ENCODE measurements at regions not wholly inside any gene's neighbourhood (a gene's known extent, or its start where the extent isn't known, plus 50 kb on each side); places are given as distances from the start of the nearest gene placed in this dataset.

DNA sequence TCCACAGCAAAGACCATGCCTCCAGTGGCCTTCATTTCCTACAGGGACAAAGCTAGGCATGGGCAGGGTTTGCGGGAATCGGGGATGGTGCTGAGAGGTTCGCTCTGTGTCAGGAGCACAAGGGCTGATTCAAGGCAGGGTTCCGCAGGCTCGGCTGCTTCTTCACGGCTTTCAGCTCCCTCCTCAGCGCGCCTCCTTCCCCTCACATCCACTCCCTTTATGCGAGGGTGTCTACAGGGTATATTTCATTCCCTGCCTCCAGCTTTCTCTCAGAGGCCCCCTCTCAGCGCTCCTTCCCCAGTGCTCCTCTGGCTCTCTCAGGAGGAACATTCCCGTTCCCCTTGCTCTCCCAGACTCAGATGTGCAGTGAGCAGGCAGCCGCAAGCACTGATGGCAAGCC is 78.7 kb upstream of the ASB18 start:
- intact Hi-C loops (cut with DNase I): loop anchor here (10.0 kb wide), 1 partner anchor 568 kb away; no protein-coding TSS in a partner anchor
- H3K27me3 ChIP-seq (replicated peaks; ENCODE audit: insufficient read depth): no peaks in the 10 kb centered on the region
- no peak overlapping the region for H3K27ac ChIP-seq
- H3K9me3 ChIP-seq: no peaks in the 10 kb centered on the region
- TF ChIP-seq, protein P1, sequence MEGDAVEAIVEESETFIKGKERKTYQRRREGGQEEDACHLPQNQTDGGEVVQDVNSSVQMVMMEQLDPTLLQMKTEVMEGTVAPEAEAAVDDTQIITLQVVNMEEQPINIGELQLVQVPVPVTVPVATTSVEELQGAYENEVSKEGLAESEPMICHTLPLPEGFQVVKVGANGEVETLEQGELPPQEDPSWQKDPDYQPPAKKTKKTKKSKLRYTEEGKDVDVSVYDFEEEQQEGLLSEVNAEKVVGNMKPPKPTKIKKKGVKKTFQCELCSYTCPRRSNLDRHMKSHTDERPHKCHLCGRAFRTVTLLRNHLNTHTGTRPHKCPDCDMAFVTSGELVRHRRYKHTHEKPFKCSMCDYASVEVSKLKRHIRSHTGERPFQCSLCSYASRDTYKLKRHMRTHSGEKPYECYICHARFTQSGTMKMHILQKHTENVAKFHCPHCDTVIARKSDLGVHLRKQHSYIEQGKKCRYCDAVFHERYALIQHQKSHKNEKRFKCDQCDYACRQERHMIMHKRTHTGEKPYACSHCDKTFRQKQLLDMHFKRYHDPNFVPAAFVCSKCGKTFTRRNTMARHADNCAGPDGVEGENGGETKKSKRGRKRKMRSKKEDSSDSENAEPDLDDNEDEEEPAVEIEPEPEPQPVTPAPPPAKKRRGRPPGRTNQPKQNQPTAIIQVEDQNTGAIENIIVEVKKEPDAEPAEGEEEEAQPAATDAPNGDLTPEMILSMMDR (IDR thresholded peaks at IDR 0.05): no peak
- no peaks in the 10 kb centered on the region for H3K36me3 ChIP-seq
- no peak for DNase-seq (ENCODE audit: low spot score)
- no peaks in the 10 kb centered on the region for H3K4me1 ChIP-seq (replicated peaks)
- H3K4me3 ChIP-seq: no peak overlapping the region
- 95% methylated on average over 12 of the region's 12 CpGs for WGBS

DNA sequence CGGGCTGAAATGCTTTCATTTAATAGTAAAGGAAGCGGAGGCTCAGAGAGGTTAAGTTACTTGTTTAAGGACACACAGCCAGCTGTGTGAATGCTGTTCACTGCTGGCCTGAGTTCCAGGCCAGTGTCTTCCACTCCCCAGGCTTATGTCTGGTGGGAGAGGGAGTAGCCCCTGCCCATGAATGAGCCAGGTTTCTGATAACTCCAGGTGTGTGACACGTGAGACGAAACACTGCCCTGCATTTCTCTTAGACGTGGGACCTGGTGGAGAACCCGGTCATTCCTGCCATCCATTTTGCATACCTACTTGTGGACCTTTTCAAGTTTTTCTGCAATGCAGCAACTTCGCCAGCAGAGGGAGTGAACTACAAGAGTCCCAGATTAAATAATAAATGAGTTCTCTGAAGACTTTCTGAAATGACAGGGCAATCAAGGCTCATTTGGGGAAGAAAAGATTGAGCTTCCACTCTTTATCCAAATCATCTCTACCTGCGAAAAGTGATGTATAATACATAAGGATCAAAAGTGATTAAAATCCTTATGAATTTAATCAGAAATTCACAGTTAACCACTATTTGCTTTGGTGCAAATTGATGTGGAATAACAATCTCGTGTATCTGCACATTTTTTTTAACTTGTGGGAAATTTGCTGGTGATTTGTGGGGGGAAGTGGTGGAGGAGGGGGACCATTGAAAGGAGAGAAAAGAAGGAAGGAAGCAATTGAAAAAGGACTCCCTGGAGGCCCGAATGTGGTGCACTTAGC is 79.4 kb upstream of the ASB18 start:
- Histone ChIP-seq H3K27me3 (replicated peaks; ENCODE audit: insufficient read depth) (no peaks in the 10 kb centered on the region), H3K4me3 (no peak overlapping the region), H3K36me3 (no peaks in the 10 kb centered on the region), H3K27ac (no peak overlapping the region), H3K4me1 (replicated peaks) (no peaks in the 10 kb centered on the region), H3K9me3 (no peaks in the 10 kb centered on the region)
- no peak for TF ChIP-seq POLR2AphosphoS5 (IDR thresholded peaks at IDR 0.05)
- TF ChIP-seq, protein P1 (IDR thresholded peaks at IDR 0.05): peak in 3 of 4 experiments; percentile 70 to 80 (median 78)
- WGBS: 47% methylated on average over 10 of the region's 10 CpGs
- peak; percentile 54 for DNase-seq (ENCODE audit: low spot score)
- intact Hi-C loops (cut with DNase I): loop anchor here (10.0 kb wide), 1 partner anchor 569 kb away; no protein-coding TSS in a partner anchor

DNA sequence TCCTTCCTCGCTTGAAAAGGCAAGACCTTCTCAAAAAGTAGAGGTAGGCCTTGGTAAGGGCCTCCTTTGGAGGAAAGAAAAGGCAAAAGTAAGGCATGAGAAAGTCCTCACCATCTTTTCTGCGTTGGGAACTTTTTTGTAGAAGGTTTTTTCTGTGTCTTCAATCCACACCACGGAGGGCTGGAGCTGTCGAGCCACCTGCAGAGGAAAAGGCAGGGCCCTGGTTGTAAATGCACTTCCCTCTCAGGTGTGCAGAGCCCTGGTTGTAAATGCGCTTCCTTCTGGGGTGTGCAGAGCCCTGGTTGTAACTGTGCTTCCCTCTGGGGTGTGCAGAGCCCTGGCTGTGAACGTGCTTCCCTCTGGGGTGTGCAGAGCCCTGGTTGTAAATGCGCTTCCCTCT is 80.2 kb upstream of the ASB18 start:
- no peak for DNase-seq (ENCODE audit: low spot score)
- TF ChIP-seq POLR2AphosphoS5 (IDR thresholded peaks at IDR 0.05) (no peak), POLR2A (IDR thresholded peaks at IDR 0.05) (no peak)
- TF ChIP-seq, protein P1 (IDR thresholded peaks at IDR 0.05): no peak
- 84% methylated on average over 7 of the region's 7 CpGs for WGBS
- no peak overlapping the region for H3K4me3 ChIP-seq
- no peaks in the 10 kb centered on the region for H3K27me3 ChIP-seq (replicated peaks; ENCODE audit: insufficient read depth)
- intact Hi-C loops (cut with DNase I): loop anchor here (10.0 kb wide), 1 partner anchor 570 kb away; no protein-coding TSS in a partner anchor
- no peaks in the 10 kb centered on the region for H3K9me3 ChIP-seq
- no peaks in the 10 kb centered on the region for H3K36me3 ChIP-seq
- no peak overlapping the region for H3K27ac ChIP-seq
- H3K4me1 ChIP-seq (replicated peaks): no peaks in the 10 kb centered on the region

DNA sequence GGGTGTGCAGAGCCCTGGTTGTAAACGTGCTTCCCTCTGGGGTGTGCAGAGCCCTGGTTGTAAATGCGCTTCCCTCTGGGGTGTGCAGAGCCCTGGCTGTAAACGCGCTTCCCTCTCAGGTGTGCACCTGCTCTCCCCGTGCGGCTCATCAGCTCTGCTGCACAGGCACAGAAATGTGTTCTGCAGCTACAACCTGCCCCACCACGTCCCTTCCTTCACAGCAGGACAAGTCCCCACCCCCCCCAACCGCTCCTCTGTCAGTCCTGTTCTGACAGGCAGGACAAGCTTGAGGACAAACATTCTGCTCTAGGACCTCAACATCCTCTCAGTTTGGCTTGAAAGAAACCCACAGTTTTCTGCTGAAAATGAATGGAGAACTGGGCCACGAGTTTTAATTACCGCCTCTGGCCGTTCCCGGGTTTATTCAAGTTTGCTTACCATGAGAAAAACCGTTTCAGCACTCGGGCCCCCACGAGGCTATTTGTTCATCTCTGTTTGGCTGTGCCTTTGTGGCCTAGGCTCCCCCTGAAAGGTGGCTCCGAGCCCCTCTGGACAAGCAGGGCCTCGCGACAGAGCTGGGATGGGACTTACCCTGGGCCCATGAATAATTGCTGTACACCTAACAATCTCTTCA is 81.0 kb upstream of the ASB18 start:
- Histone ChIP-seq H3K9me3 (no peaks in the 10 kb centered on the region), H3K4me1 (replicated peaks) (no peaks in the 10 kb centered on the region), H3K27me3 (replicated peaks; ENCODE audit: insufficient read depth) (no peaks in the 10 kb centered on the region), H3K27ac (no peak overlapping the region), H3K4me3 (no peak overlapping the region), H3K36me3 (no peaks in the 10 kb centered on the region)
- 67% methylated on average over 18 of the region's 18 CpGs for WGBS
- TF ChIP-seq, protein P1 (IDR thresholded peaks at IDR 0.05): no peak
- no peak for TF ChIP-seq POLR2A (IDR thresholded peaks at IDR 0.05)
- no peak for TF ChIP-seq POLR2AphosphoS5 (IDR thresholded peaks at IDR 0.05)
- intact Hi-C loops (cut with DNase I): loop anchor here (10.0 kb wide), 1 partner anchor 570 kb away; no protein-coding TSS in a partner anchor
- DNase-seq (ENCODE audit: low spot score): no peak
